ENCODE measurements at regions not wholly inside any gene's neighbourhood (a gene's known extent, or its start where the extent isn't known, plus 50 kb on each side); places are given as distances from the start of the nearest gene placed in this dataset.

DNA sequence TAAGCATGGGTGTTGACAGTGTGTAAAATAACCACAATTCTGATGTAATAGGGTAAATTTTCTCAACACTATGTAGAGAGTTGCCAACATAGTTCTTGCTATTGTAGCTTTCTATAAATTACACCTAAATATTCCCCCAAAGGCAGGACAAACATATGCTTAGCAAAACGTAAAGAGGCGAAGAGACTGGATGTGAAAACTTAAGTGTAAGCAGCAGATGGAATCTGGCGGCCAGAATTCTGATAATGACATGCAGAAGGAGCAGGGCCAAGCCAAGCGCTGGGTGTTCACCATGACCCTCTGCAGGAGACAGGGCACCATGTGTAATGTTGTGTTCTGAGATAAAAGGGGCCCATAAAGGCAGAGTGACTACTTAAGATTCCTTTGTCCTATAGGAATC lies 105.2 kb upstream of the ZNF521 start:
- BruUV-seq (replicated peaks): no TSS peak
- CTCF ChIA-PET: no interaction called here
- Histone ChIP-seq H4K20me1 (ENCODE audit: insufficient read depth) (no peaks in the 10 kb centered on the region), H3K27ac (no peak overlapping the region), H3K27me3 (ENCODE audit: insufficient read depth, low read depth) (no peaks in the 10 kb centered on the region), H3F3A (ENCODE audit: insufficient read depth, low read depth) (no peaks in the 10 kb centered on the region), H2AFZ (no peak overlapping the region), H3K9me2 (ENCODE audit: insufficient read depth) (no peaks in the 10 kb centered on the region), H3K4me3 (no peak overlapping the region), H3K4me2 (no peak overlapping the region), H3K79me2 (ENCODE audit: low read depth) (no peaks in the 10 kb centered on the region), H3K4me1 (replicated peaks; ENCODE audit: insufficient read depth) (no peaks in the 10 kb centered on the region), H3K36me3 (ENCODE audit: low read depth) (no peaks in the 10 kb centered on the region), H3K9me3 (ENCODE audit: insufficient read depth, low read depth) (no peaks in the 10 kb centered on the region)
- no peak for DNase-seq
- POLR2A ChIA-PET (ENCODE audit: unreplicated experiment): no interaction called here
- TF ChIP-seq, protein P1, sequence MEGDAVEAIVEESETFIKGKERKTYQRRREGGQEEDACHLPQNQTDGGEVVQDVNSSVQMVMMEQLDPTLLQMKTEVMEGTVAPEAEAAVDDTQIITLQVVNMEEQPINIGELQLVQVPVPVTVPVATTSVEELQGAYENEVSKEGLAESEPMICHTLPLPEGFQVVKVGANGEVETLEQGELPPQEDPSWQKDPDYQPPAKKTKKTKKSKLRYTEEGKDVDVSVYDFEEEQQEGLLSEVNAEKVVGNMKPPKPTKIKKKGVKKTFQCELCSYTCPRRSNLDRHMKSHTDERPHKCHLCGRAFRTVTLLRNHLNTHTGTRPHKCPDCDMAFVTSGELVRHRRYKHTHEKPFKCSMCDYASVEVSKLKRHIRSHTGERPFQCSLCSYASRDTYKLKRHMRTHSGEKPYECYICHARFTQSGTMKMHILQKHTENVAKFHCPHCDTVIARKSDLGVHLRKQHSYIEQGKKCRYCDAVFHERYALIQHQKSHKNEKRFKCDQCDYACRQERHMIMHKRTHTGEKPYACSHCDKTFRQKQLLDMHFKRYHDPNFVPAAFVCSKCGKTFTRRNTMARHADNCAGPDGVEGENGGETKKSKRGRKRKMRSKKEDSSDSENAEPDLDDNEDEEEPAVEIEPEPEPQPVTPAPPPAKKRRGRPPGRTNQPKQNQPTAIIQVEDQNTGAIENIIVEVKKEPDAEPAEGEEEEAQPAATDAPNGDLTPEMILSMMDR (conservative IDR thresholded peaks at IDR 0.05): no peak
- no peak for TF ChIP-seq EZH2 (IDR thresholded peaks at IDR 0.05; ENCODE audit: low read depth)
- intact Hi-C loops (cut with micrococcal nuclease; ENCODE audit: unreplicated experiment): no loop called here

DNA sequence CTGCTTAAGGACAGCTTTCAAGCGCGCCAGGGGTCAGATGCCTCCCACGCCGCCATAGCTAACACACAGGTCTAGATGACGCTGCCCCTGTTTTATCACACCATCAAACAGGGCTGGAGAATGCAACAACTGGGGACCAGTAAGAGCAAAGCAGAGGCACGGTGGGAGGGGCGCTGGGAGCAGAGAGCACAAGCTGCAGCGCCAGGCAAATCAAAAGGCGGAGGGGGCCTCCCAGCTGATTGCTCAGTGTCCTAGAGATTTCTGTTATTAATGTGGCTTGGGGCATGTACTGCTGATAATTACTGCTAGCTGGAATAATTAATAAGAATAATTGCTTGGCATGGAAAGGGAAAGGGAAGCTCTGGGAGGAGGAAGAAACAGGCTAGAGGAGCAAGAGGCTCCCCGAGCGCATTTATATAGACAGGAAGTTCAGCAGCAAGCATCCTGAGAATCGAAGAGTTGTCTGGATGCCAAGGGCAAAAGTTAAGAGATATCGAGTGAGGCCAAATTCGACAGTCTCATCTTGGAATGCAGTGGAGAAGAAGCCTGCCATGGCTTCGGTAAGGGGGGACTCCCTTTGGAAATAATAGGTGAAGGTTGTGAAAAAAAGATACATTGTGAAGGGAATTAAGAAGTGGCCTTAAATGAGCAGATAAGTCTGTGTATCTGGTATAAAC lies 104.5 kb upstream of the ZNF521 start:
- ChIA-PET CTCF (no interaction called here), POLR2A (ENCODE audit: unreplicated experiment) (no interaction called here)
- Histone ChIP-seq H3K4me1 (replicated peaks; ENCODE audit: insufficient read depth) (no peaks in the 10 kb centered on the region), H3K4me2 (no peak overlapping the region), H3K79me2 (ENCODE audit: low read depth) (no peaks in the 10 kb centered on the region), H3K9me2 (ENCODE audit: insufficient read depth) (no peaks in the 10 kb centered on the region), H3K27ac (no peak overlapping the region), H4K20me1 (ENCODE audit: insufficient read depth) (no peaks in the 10 kb centered on the region), H3F3A (ENCODE audit: insufficient read depth, low read depth) (no peaks in the 10 kb centered on the region), H3K36me3 (ENCODE audit: low read depth) (no peaks in the 10 kb centered on the region), H3K9me3 (ENCODE audit: insufficient read depth, low read depth) (no peaks in the 10 kb centered on the region), H3K4me3 (no peak overlapping the region), H3K27me3 (ENCODE audit: insufficient read depth, low read depth) (no peaks in the 10 kb centered on the region), H2AFZ (no peak overlapping the region)
- intact Hi-C loops (cut with micrococcal nuclease; ENCODE audit: unreplicated experiment): no loop called here
- BruUV-seq (replicated peaks): no TSS peak
- DNase-seq: no peak
- TF ChIP-seq, protein P1 (conservative IDR thresholded peaks at IDR 0.05): no peak
- no peak for TF ChIP-seq EZH2 (IDR thresholded peaks at IDR 0.05; ENCODE audit: low read depth)

DNA sequence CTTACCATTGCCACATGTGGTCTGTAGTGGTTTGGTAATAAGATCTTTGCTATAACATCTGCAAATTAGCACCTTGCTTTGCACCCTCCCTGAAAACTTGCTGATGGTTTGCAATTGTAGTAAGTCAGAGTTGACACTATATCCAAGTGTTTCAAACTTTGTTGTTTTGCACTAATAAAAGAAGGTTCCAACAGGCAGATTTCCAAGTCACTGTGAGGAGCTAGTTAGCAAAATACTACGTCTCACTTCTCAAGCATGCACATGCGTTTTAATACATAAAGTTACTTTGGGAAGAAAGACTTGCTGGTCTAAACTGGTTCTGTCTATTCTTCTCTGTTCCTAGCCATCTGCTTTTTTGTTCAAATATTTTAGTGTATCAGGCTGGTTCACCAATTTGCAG lies 103.7 kb upstream of the ZNF521 start:
- Histone ChIP-seq H4K20me1 (ENCODE audit: insufficient read depth) (no peaks in the 10 kb centered on the region), H3K9me3 (ENCODE audit: insufficient read depth, low read depth) (no peaks in the 10 kb centered on the region), H3K27me3 (ENCODE audit: insufficient read depth, low read depth) (no peaks in the 10 kb centered on the region), H3K79me2 (ENCODE audit: low read depth) (no peaks in the 10 kb centered on the region), H3K4me2 (no peak overlapping the region), H3K27ac (no peak overlapping the region), H3K4me1 (replicated peaks; ENCODE audit: insufficient read depth) (no peaks in the 10 kb centered on the region), H3F3A (ENCODE audit: insufficient read depth, low read depth) (no peaks in the 10 kb centered on the region), H3K36me3 (ENCODE audit: low read depth) (no peaks in the 10 kb centered on the region), H2AFZ (no peak overlapping the region), H3K4me3 (no peak overlapping the region), H3K9me2 (ENCODE audit: insufficient read depth) (no peaks in the 10 kb centered on the region)
- POLR2A ChIA-PET (ENCODE audit: unreplicated experiment): no interaction called here
- BruUV-seq (replicated peaks): no TSS peak
- intact Hi-C loops (cut with micrococcal nuclease; ENCODE audit: unreplicated experiment): no loop called here
- CTCF ChIA-PET: no interaction called here
- TF ChIP-seq, protein P1 (conservative IDR thresholded peaks at IDR 0.05): no peak
- no peak for TF ChIP-seq EZH2 (IDR thresholded peaks at IDR 0.05; ENCODE audit: low read depth)
- no peak for DNase-seq

Measured in PC-9 (cell line).